DMS53 treated with DMSO at 0.1 percent for 48 hours (cell line): ENCODE measurements at regions not wholly inside any gene's neighbourhood (a gene's known extent, or its start where the extent isn't known, plus 50 kb on each side); places are given as distances from the start of the nearest gene placed in this dataset.

Experiments used
- DNase-seq: peaks from one replicate; lab custom pipeline; 2025; ENCODE audit not compliant: unreplicated experiment; lab: John Stamatoyannopoulos, UW

DNA sequence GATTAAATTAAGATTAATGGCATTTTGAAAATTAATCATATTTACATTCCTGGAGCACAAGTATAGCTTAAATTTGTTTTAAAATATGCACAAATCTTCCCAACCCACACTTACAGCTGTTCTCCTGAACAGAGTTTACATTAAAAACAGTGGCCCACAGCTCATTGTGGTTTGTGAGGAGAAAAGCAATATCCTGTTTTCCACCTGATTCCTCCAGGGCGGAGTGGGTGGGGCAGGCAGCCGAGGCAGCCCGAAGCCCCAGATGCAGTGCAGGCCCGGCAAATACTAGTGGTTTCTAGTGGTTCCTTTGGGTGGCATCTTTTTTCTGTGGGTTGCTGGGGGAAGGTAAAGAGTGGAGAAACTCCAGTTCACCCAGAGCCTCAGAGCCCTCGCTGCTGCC is 280.8 kb downstream of the ARHGAP12 start:
- no peak for DNase-seq

- DNase-seq = no peak
Measured at GRCh38 chr10:31646519-31646918, 282.1 kb downstream of the ARHGAP12 start.

DNA sequence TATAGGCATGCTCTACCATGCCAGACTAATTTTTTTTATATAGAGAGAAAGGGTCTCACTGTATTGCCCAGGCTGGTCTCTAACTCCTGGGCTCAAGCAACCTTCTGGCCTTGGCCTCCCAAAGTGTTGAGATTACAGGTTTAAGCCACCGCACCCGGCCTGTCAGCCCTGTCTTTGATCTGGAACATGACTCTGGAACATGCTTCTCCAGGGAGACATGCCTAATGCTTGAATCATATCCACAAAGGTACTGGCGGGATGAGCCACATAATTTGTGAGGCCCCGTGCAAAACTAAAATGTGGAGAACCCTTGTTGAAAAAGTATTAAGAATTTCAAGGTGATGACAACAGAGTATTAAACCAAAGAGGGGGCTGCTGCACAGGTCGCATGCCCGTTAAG is 282.8 kb downstream of the ARHGAP12 start:
- no peak for DNase-seq

- no peak for DNase-seq
Measured at GRCh38 chr10:31644931-31645633, 283.5 kb downstream of the ARHGAP12 start.

DNA sequence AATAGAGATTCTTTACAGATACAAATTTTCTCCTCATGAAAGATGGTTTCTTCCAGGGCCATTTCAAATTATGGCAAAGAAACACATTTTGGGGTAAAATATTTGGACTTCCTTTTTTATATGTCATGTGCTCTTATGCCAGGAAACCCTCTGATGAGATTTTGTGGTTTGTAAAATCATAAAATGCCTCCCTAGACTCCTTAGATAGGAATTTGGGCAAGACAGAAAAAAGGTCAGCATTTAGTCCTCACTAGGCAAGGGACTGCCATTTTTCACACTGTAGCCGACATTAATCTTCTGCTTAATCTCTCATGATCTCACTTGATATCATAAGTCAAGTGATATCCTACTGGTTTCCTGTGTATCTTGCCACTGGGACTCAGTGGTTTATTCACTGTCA is 286.4 kb downstream of the ARHGAP12 start:
- DNase-seq = no peak

GRCh38 chr10:31635415-31636065 is 293.1 kb downstream of the ARHGAP12 start:
- no peak for DNase-seq

DNA sequence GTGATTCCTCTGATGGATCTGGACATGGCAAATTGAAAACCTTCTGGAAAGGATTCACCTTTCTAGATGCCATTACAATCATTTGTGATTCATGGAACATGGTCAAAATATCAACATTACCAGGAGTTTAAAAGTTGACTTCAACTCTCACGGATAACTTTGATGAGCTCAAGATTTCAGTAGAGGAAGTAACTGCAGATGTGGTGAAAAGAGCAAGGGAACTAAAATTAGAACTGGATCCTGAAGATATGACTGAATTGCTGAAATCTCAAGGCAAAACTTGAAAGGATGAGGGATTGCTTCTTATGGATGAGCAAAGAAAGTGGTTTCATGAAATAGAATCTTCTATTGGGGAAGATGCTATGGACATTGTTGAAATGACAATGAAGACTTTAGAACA is 293.6 kb downstream of the ARHGAP12 start:
- DNase-seq = no peak

- DNase-seq = no peak
Measured at GRCh38 chr10:31630861-31631567, 297.6 kb downstream of the ARHGAP12 start.

GRCh38 chr10:31625566-31625965 is 303.1 kb downstream of the ARHGAP12 start:
- DNase-seq = no peak

- no peak for DNase-seq
Measured at GRCh38 chr10:31624611-31625010, 304.0 kb downstream of the ARHGAP12 start.

DNA sequence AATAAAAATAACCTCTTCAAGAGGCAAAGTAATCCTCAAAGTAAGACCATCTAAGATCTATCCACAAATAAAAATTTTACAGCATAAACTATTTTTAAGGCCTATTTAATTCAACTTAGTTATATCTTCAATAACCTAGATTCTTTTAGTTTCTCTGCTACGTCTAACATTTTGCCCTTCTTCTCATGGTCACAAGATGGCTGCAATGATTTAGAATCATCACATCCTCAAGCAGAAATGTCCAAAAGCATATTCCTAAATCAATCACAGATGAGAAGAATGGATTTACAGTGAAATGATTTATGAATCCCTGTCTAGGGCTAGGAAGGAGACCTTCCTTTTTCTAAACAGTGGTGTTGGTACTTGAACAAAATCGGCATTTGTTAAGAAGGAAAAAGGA is 304.7 kb downstream of the ARHGAP12 start:
- no peak for DNase-seq

GRCh38 chr10:31623466-31623865 is 304.4 kb downstream of the ZEB1 start:
- no peak for DNase-seq

- DNase-seq = no peak
Measured at GRCh38 chr10:31622978-31623377, 304.0 kb downstream of the ZEB1 start.

GRCh38 chr10:31621733-31622132 is 302.7 kb downstream of the ZEB1 start:
- no peak for DNase-seq

- no peak for DNase-seq
Measured at GRCh38 chr10:31620226-31621151, 301.5 kb downstream of the ZEB1 start.

GRCh38 chr10:31619531-31620061 is 300.6 kb downstream of the ZEB1 start:
- DNase-seq = no peak

- DNase-seq = no peak
Measured at GRCh38 chr10:31618541-31619291, 299.7 kb downstream of the ZEB1 start.

DNA sequence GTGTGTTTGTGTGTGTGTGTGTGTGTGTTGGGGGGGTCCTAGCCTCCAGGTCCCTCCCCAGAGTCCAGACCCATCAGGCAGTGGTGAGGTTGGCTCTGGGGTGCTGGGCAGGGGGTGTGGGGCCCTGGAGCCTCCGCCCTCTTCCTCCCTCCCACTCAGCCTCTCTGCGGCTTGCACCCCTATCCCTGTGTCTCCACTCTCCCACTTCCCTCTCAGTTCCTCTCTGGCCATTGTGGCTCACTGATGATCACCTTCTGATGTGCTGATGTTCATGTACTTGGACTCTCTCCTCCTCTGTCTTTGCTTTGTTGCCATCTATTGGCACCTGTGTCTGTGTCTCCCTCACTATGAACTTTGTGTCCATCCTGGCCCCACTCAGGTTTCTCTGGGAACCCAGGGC is 298.7 kb downstream of the ZEB1 start:
- DNase-seq = no peak

DNA sequence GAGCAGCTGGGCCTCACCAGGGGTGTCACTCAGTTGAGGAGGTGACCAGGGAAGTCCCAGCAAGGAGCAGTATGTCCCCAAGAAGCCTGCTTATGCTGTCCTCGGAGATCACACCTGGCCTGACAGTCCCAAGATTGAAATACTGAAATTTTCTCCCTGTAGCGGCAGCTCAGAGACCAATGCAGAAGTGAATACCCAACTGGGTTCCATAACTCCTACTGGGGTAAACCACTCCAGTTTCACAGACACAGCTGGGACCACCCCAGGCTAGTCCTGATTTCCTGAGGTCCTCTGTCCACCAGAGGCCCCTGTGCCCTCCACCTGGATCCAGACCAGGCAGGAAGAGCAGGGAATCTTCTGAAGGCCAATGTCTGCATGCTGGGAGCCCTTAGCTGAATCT is 298.1 kb downstream of the ZEB1 start:
- DNase-seq = no peak

- no peak for DNase-seq
Measured at GRCh38 chr10:31615129-31615528, 296.1 kb downstream of the ZEB1 start.
